ENCODE measurements at regions not wholly inside any gene's neighbourhood (a gene's known extent, or its start where the extent isn't known, plus 50 kb on each side); places are given as distances from the start of the nearest gene placed in this dataset.

- no peak for TF ChIP-seq ZSCAN25 (CRISPR knock-in tag; IDR thresholded peaks at IDR 0.05)
- no peak for TF ChIP-seq POLR2AphosphoS5 (IDR thresholded peaks at IDR 0.05; ENCODE audit: low read depth, low read length)
- TF ChIP-seq BCL6 (CRISPR knock-in tag; IDR thresholded peaks at IDR 0.05), result no peak
- no peak for TF ChIP-seq HDAC2 (CRISPR knock-in tag; IDR thresholded peaks at IDR 0.05)
- no peak for TF ChIP-seq ZFP1 (CRISPR knock-in tag; IDR thresholded peaks at IDR 0.05)
- no peak for TF ChIP-seq POLR2A (IDR thresholded peaks at IDR 0.05; ENCODE audit: insufficient read depth in 1 of 2, low read depth in 2 of 2, low read length in 2 of 2)
- no peak for TF ChIP-seq CTCF (CRISPR knock-in tag; IDR thresholded peaks at IDR 0.05)
- TF ChIP-seq LBX2 (CRISPR knock-in tag; IDR thresholded peaks at IDR 0.05; ENCODE audit: borderline replicate concordance), result no peak
- no peak for TF ChIP-seq KAT7 (CRISPR knock-in tag; IDR thresholded peaks at IDR 0.05; ENCODE audit: borderline replicate concordance)
- TF ChIP-seq MYC (CRISPR knock-in tag; IDR thresholded peaks at IDR 0.05; ENCODE audit: borderline replicate concordance), result no peak
- TF ChIP-seq EZH2 (conservative IDR thresholded peaks at IDR 0.05; ENCODE audit: low read depth, low read length), result no peak
Measured at GRCh38 chr1:229033480-229033879, 237.4 kb upstream of the RAB4A start.

Measured in HepG2 (cell line).